Ovary (tissue), 7 donors: ENCODE measurements at regions not wholly inside any gene's neighbourhood (a gene's known extent, or its start where the extent isn't known, plus 50 kb on each side); places are given as distances from the start of the nearest gene placed in this dataset.

Source experiments
- DNase-seq, 5 donors: peaks; one replicate each; pipeline ENCODE4 v3.0.0-alpha.2; 2019 to 2020
- H3K27ac ChIP-seq, 2 donors: fragments of 200-600 bp; one replicate each; pipeline versions ENCODE4 v1.5.1 to v1.8.0; 2019 to 2022
- H3K27me3 ChIP-seq: fragments of 200-600 bp; one replicate; pipeline ENCODE4 v1.8.0; 2022
- H3K36me3 ChIP-seq: fragments of 200-600 bp; sonication (generic); one replicate; pipeline ENCODE4 v1.5.1; 2019
- H3K4me1 ChIP-seq: one replicate; pipeline ENCODE4 v1.8.1; 2013; ENCODE audit warnings: mild to moderate bottlenecking, moderate library complexity; ENCODE audit not compliant: insufficient read depth
- H3K4me3 ChIP-seq: fragments of 200-600 bp; sonication (generic); one replicate; pipeline ENCODE4 v1.5.1; 2017
- H3K9me3 ChIP-seq, 2 donors: fragments of 200-600 bp in 1 of 2; sonication (generic) in 1 of 2; one replicate each; pipeline versions ENCODE4 v1.5.1 to v1.8.1; 2013 to 2019; ENCODE audit warnings: mild to moderate bottlenecking in 1 of 2, moderate library complexity in 1 of 2
- EP300 ChIP-seq: sonication (generic); formaldehyde crosslinking; IDR thresholded peaks from one replicate; pipeline ENCODE4 v1.6.1; 2017; ENCODE audit warnings: antibody characterized with exemption
- POLR2A ChIP-seq: fragments of 450-650 bp; IDR thresholded peaks from one replicate; pipeline ENCODE4 v1.6.1; 2017; ENCODE audit warnings: antibody characterized with exemption, mild to moderate bottlenecking, moderate library complexity
- WGBS, 3 donors: extraction: QIAGEN DNeasy Blood & Tissue Kit in 1 of 3; methylation state at CpG; one replicate each; pipeline versions ENCODE4 v1.1.5 to v1.1.7; 2013 to 2017; 5-methylcytosine and 5-hydroxymethylcytosine counted together
- intact Hi-C, 4 donors: fragments of 100-400 bp; cut with DNase I; formaldehyde crosslinking; loops; one replicate each; pipeline versions ENCODE4 v1.11.0 to v1.15.1; 2022 to 2023
- TF ChIP-seq, protein P1 (sequence below), 3 donors: fragments of 450-650 bp in 2 of 3; fragments of 200-600 bp in 1 of 3; IDR thresholded peaks; one replicate each; pipeline versions ENCODE4 v1.5.1 to v1.8.0; 2016 to 2022; ENCODE audit warnings: antibody characterized with exemption in 3 of 3, mild to moderate bottlenecking in 1 of 3
- donor health status: DM: no; HTN: no; CAD: no; lungs with moderate emphysema.
- donor health status: DM: no; HTN: no; CAD: no.
- donor health status: Bipolar disorder and iron deficiency.
- donor health status: DM: no; HTN: no; CAD: no.
- donor health status: DM: yes; HTN: yes; CAD: no.

DNA sequence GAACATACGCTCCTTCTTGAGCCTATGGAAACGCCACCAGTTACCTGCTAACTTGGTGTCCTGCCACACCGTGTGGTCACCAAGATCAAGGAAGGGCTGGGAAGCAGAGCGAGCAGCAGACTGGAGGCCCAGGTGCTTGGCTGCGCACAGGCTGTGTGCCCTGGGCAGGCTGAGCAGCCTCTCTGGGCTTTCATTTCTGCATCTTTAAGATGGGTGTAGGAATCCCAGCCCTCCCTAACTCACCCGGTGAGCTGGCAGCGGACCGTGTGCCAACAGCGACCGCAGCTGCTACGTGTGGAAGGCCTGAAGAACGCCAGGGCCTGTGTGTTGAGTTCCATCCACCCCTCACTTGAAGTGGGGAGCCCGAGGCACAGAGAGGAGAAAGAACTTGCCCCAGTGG lies 80.0 kb downstream of the IRF8 start:
- H3K4me3 ChIP-seq, result no peak overlapping the region
- TF ChIP-seq EP300 (no peak), POLR2A (no peak)
- TF ChIP-seq, protein P1, sequence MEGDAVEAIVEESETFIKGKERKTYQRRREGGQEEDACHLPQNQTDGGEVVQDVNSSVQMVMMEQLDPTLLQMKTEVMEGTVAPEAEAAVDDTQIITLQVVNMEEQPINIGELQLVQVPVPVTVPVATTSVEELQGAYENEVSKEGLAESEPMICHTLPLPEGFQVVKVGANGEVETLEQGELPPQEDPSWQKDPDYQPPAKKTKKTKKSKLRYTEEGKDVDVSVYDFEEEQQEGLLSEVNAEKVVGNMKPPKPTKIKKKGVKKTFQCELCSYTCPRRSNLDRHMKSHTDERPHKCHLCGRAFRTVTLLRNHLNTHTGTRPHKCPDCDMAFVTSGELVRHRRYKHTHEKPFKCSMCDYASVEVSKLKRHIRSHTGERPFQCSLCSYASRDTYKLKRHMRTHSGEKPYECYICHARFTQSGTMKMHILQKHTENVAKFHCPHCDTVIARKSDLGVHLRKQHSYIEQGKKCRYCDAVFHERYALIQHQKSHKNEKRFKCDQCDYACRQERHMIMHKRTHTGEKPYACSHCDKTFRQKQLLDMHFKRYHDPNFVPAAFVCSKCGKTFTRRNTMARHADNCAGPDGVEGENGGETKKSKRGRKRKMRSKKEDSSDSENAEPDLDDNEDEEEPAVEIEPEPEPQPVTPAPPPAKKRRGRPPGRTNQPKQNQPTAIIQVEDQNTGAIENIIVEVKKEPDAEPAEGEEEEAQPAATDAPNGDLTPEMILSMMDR (IDR thresholded peaks at IDR 0.05), result no peak
- intact Hi-C loops, result no loop called here
- no peaks in the 10 kb centered on the region for H3K4me1 ChIP-seq
- no peak overlapping the region for H3K27ac ChIP-seq
- H3K27me3 ChIP-seq, result no peaks in the 10 kb centered on the region
- H3K36me3 ChIP-seq, result no peaks in the 10 kb centered on the region
- no peaks in the 10 kb centered on the region for H3K9me3 ChIP-seq
- 95 to 98% (median 97%) methylated on average over 13 of the region's 13 CpGs for WGBS, 3 donors
- DNase-seq, result no peak

GRCh38 chr16:85979605-85980004 lies 80.6 kb downstream of the IRF8 start:
- no peak for DNase-seq
- no peaks in the 10 kb centered on the region for H3K27me3 ChIP-seq
- 85 to 90% (median 86%) methylated on average over 11 of the region's 11 CpGs for WGBS, 3 donors
- TF ChIP-seq, protein P1 (IDR thresholded peaks at IDR 0.05), result no peak
- TF ChIP-seq POLR2A, result no peak
- no peak overlapping the region for H3K27ac ChIP-seq
- H3K9me3 ChIP-seq, result no peaks in the 10 kb centered on the region
- H3K36me3 ChIP-seq, result no peaks in the 10 kb centered on the region
- no peak overlapping the region for H3K4me3 ChIP-seq
- intact Hi-C loops, result loop anchor here in 2 of 4 donors (10.0 kb wide), 1 partner anchor 155 kb away; no protein-coding TSS in a partner anchor
- no peaks in the 10 kb centered on the region for H3K4me1 ChIP-seq

DNA sequence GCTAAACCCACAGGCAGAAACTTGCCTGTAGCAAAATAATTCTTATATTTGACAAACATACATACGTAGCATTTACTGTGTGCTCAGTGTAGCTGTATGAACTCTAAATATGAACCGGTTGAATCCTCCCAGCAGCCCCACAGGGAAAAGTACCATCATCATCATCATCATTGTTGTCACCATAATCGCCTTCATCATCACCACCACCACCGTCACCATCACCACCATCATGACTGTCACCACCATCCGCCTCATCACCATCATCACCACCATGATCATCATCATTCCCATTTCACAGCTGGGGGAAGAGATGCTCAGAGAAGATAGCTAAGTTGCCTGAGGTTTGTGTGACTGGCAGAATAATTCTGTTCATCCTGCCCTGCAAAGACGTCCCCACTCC lies 81.7 kb downstream of the IRF8 start:
- H3K4me1 ChIP-seq, result no peaks in the 10 kb centered on the region
- no peaks in the 10 kb centered on the region for H3K9me3 ChIP-seq
- no peak overlapping the region for H3K4me3 ChIP-seq
- intact Hi-C loops, result loop anchor here in 2 of 4 donors (10.0 kb wide), 1 partner anchor 156 kb away; no protein-coding TSS in a partner anchor
- TF ChIP-seq EP300 (no peak), POLR2A (no peak)
- TF ChIP-seq, protein P1 (IDR thresholded peaks at IDR 0.05), result no peak
- no peak overlapping the region for H3K27ac ChIP-seq
- no peaks in the 10 kb centered on the region for H3K27me3 ChIP-seq
- WGBS, 3 donors, result 92 to 96% (median 96%) methylated on average over 6 of the region's 6 CpGs
- no peak for DNase-seq
- no peaks in the 10 kb centered on the region for H3K36me3 ChIP-seq

- H3K4me3 ChIP-seq, result no peak overlapping the region
- intact Hi-C loops, result loop anchor here in 2 of 4 donors (10.0 kb wide), 1 partner anchor 157 kb away; no protein-coding TSS in a partner anchor
- no peaks in the 10 kb centered on the region for H3K27me3 ChIP-seq
- no peak overlapping the region for H3K27ac ChIP-seq
- TF ChIP-seq, protein P1 (IDR thresholded peaks at IDR 0.05), result no peak
- no peak for TF ChIP-seq POLR2A
- no peak for TF ChIP-seq EP300
- DNase-seq, result no peak
- no peaks in the 10 kb centered on the region for H3K36me3 ChIP-seq
- no peaks in the 10 kb centered on the region for H3K9me3 ChIP-seq
- H3K4me1 ChIP-seq, result no peaks in the 10 kb centered on the region
- WGBS, 3 donors, result 89 to 90% (median 90%) methylated on average over 16 of the region's 16 CpGs
Observed at GRCh38 chr16:85981826-85982562, 83.0 kb downstream of the IRF8 start.
